ENCODE measurements at regions not wholly inside any gene's neighbourhood (a gene's known extent, or its start where the extent isn't known, plus 50 kb on each side); places are given as distances from the start of the nearest gene placed in this dataset.
A peak's percentile ranks its signal among the peaks of the same experiment; 100 is the strongest.
"Not testable (repeated sequence)": the region's sequence is repeated elsewhere in the genome, so short reads cannot be mapped to it uniquely, and the experiment has no call there.

GRCh38 chr1:80540149-80540548, 1260.6 kb upstream of the ADGRL2 start:
- H3K27ac ChIP-seq (ENCODE audit: low read length, poor library complexity, severe bottlenecking) = no peak overlapping the region

GRCh38 chr1:80539298-80539697, 1261.4 kb upstream of the ADGRL2 start:
- H3K18ac ChIP-seq (ENCODE audit: low read depth in 1 of 2, low read length in 2 of 2); H3K27me3 ChIP-seq (ENCODE audit: control insufficient read depth in 1 of 2, insufficient read depth in 1 of 2, low read length in 2 of 2); H3K9ac ChIP-seq (ENCODE audit: low read length); H3K79me1 ChIP-seq (replicated peaks; ENCODE audit: low read length, poor library complexity, severe bottlenecking); H2BK120ac ChIP-seq (ENCODE audit: low read depth, low read length); H3K9me3 ChIP-seq (ENCODE audit: control insufficient read depth, low read length); H2BK5ac ChIP-seq (ENCODE audit: low read depth, low read length, poor library complexity, severe bottlenecking); H3K4ac ChIP-seq (ENCODE audit: low read depth in 1 of 2, low read length in 2 of 2); DNase-seq; H3K4me1 ChIP-seq (ENCODE audit: control insufficient read depth, insufficient read depth, low read depth, low read length); H3K4me3 ChIP-seq (ENCODE audit: insufficient read depth in 1 of 2, low read depth in 1 of 2, low read length in 2 of 2); H3K36me3 ChIP-seq (ENCODE audit: control insufficient read depth in 1 of 2, insufficient read depth in 2 of 2, low read depth in 1 of 2, low read length in 2 of 2); H3K27ac ChIP-seq (ENCODE audit: low read length, poor library complexity, severe bottlenecking); H4K91ac ChIP-seq (ENCODE audit: low read length); H2BK15ac ChIP-seq (ENCODE audit: low read depth, poor library complexity, severe bottlenecking); H2AFZ ChIP-seq (ENCODE audit: low read depth, low read length); H2BK12ac ChIP-seq (ENCODE audit: low read length in 2 of 2); H2AK5ac ChIP-seq (ENCODE audit: low read length, severe bottlenecking); H3K4me2 ChIP-seq (ENCODE audit: low read length, poor library complexity, severe bottlenecking); H3K14ac ChIP-seq (ENCODE audit: low read length in 2 of 2); H4K8ac ChIP-seq (ENCODE audit: low read length); H3K23ac ChIP-seq (ENCODE audit: low read length in 2 of 2): not testable (repeated sequence)
- WGBS = 100% methylated on average over 7 of the region's 8 CpGs

More at GRCh38 chr1:80540149-80540548, 1260.6 kb upstream of the ADGRL2 start:
- Histone ChIP-seq H3K9ac (ENCODE audit: low read length) (no peak overlapping the region), H3K18ac (ENCODE audit: low read depth in 1 of 2, low read length in 2 of 2) (no peak overlapping the region), H2BK12ac (ENCODE audit: low read length in 2 of 2) (no peak overlapping the region), H2BK5ac (ENCODE audit: low read depth, low read length, poor library complexity, severe bottlenecking) (no peak overlapping the region), H3K27me3 (ENCODE audit: control insufficient read depth in 1 of 2, insufficient read depth in 1 of 2, low read length in 2 of 2) (no peaks in the 10 kb centered on the region), H3K23ac (ENCODE audit: low read length in 2 of 2) (no peak overlapping the region), H3K36me3 (ENCODE audit: control insufficient read depth in 1 of 2, insufficient read depth in 2 of 2, low read depth in 1 of 2, low read length in 2 of 2) (no peaks in the 10 kb centered on the region), H3K4me1 (ENCODE audit: control insufficient read depth, insufficient read depth, low read depth, low read length) (no peaks in the 10 kb centered on the region), H2BK15ac (ENCODE audit: low read depth, poor library complexity, severe bottlenecking) (no peak overlapping the region), H3K4me2 (ENCODE audit: low read length, poor library complexity, severe bottlenecking) (no peak overlapping the region), H2AK5ac (ENCODE audit: low read length, severe bottlenecking) (no peak overlapping the region), H3K9me3 (ENCODE audit: control insufficient read depth, low read length) (no peaks in the 10 kb centered on the region), H3K14ac (ENCODE audit: low read length in 2 of 2) (no peak overlapping the region), H3K79me1 (replicated peaks; ENCODE audit: low read length, poor library complexity, severe bottlenecking) (no peaks in the 10 kb centered on the region), H2BK120ac (ENCODE audit: low read depth, low read length) (no peak overlapping the region), H3K4ac (ENCODE audit: low read depth in 1 of 2, low read length in 2 of 2) (no peak overlapping the region), H4K8ac (ENCODE audit: low read length) (no peak overlapping the region), H2AFZ (ENCODE audit: low read depth, low read length) (no peak overlapping the region), H3K4me3 (ENCODE audit: insufficient read depth in 1 of 2, low read depth in 1 of 2, low read length in 2 of 2) (no peak overlapping the region), H4K91ac (ENCODE audit: low read length) (no peak overlapping the region)
- WGBS = 100% methylated on average over 1 of the region's 1 CpG
- no peak for DNase-seq

GRCh38 chr1:80536461-80536860, 1264.3 kb upstream of the ADGRL2 start:
- Histone ChIP-seq H4K8ac (ENCODE audit: low read length) (no peak overlapping the region), H3K27ac (ENCODE audit: low read length, poor library complexity, severe bottlenecking) (peak overlapping the region; percentile 81), H3K4me1 (ENCODE audit: control insufficient read depth, insufficient read depth, low read depth, low read length) (peaks cover 2% of the 10 kb centered on the region), H2BK5ac (ENCODE audit: low read depth, low read length, poor library complexity, severe bottlenecking) (no peak overlapping the region), H3K9me3 (ENCODE audit: control insufficient read depth, low read length) (no peaks in the 10 kb centered on the region), H2BK15ac (ENCODE audit: low read depth, poor library complexity, severe bottlenecking) (no peak overlapping the region), H4K91ac (ENCODE audit: low read length) (no peak overlapping the region), H2AFZ (ENCODE audit: low read depth, low read length) (no peak overlapping the region), H2BK120ac (ENCODE audit: low read depth, low read length) (no peak overlapping the region), H3K4ac (ENCODE audit: low read depth in 1 of 2, low read length in 2 of 2) (no peak overlapping the region), H3K18ac (ENCODE audit: low read depth in 1 of 2, low read length in 2 of 2) (no peak overlapping the region), H3K23ac (ENCODE audit: low read length in 2 of 2) (no peak overlapping the region), H3K9ac (ENCODE audit: low read length) (no peak overlapping the region), H2BK12ac (ENCODE audit: low read length in 2 of 2) (no peak overlapping the region), H3K27me3 (ENCODE audit: control insufficient read depth in 1 of 2, insufficient read depth in 1 of 2, low read length in 2 of 2) (no peaks in the 10 kb centered on the region), H3K79me1 (replicated peaks; ENCODE audit: low read length, poor library complexity, severe bottlenecking) (no peaks in the 10 kb centered on the region), H3K14ac (ENCODE audit: low read length in 2 of 2) (no peak overlapping the region), H3K4me3 (ENCODE audit: insufficient read depth in 1 of 2, low read depth in 1 of 2, low read length in 2 of 2) (no peak overlapping the region), H3K36me3 (ENCODE audit: control insufficient read depth in 1 of 2, insufficient read depth in 2 of 2, low read depth in 1 of 2, low read length in 2 of 2) (no peaks in the 10 kb centered on the region), H2AK5ac (ENCODE audit: low read length, severe bottlenecking) (no peak overlapping the region), H3K4me2 (ENCODE audit: low read length, poor library complexity, severe bottlenecking) (peak overlapping the region; percentile 4)
- DNase-seq = no peak
- 75% methylated on average over 4 of the region's 4 CpGs for WGBS

- Histone ChIP-seq H2BK5ac (ENCODE audit: low read depth, low read length, poor library complexity, severe bottlenecking) (no peak overlapping the region), H3K14ac (ENCODE audit: low read length in 2 of 2) (no peak overlapping the region), H3K4me2 (ENCODE audit: low read length, poor library complexity, severe bottlenecking) (no peak overlapping the region), H2AK5ac (ENCODE audit: low read length, severe bottlenecking) (no peak overlapping the region), H3K36me3 (ENCODE audit: control insufficient read depth in 1 of 2, insufficient read depth in 2 of 2, low read depth in 1 of 2, low read length in 2 of 2) (no peaks in the 10 kb centered on the region), H2BK12ac (ENCODE audit: low read length in 2 of 2) (no peak overlapping the region), H2BK120ac (ENCODE audit: low read depth, low read length) (no peak overlapping the region), H3K27ac (ENCODE audit: low read length, poor library complexity, severe bottlenecking) (peak overlapping the region; percentile 91), H3K18ac (ENCODE audit: low read depth in 1 of 2, low read length in 2 of 2) (no peak overlapping the region), H4K91ac (ENCODE audit: low read length) (no peak overlapping the region), H3K23ac (ENCODE audit: low read length in 2 of 2) (no peak overlapping the region), H4K8ac (ENCODE audit: low read length) (no peak overlapping the region), H3K4me3 (ENCODE audit: insufficient read depth in 1 of 2, low read depth in 1 of 2, low read length in 2 of 2) (peak overlapping the region in 1 of 2 experiments; percentile 39), H3K4me1 (ENCODE audit: control insufficient read depth, insufficient read depth, low read depth, low read length) (peaks cover 2% of the 10 kb centered on the region), H3K9me3 (ENCODE audit: control insufficient read depth, low read length) (no peaks in the 10 kb centered on the region), H3K79me1 (replicated peaks; ENCODE audit: low read length, poor library complexity, severe bottlenecking) (no peaks in the 10 kb centered on the region), H3K27me3 (ENCODE audit: control insufficient read depth in 1 of 2, insufficient read depth in 1 of 2, low read length in 2 of 2) (no peaks in the 10 kb centered on the region), H2AFZ (ENCODE audit: low read depth, low read length) (no peak overlapping the region), H2BK15ac (ENCODE audit: low read depth, poor library complexity, severe bottlenecking) (no peak overlapping the region), H3K4ac (ENCODE audit: low read depth in 1 of 2, low read length in 2 of 2) (no peak overlapping the region), H3K9ac (ENCODE audit: low read length) (no peak overlapping the region)
- WGBS = 92% methylated on average over 2 of the region's 2 CpGs
- no peak for DNase-seq
Observed at GRCh38 chr1:80535466-80535865, 1265.3 kb upstream of the ADGRL2 start.

All from mesenchymal stem cell (in vitro differentiated cells and primary cell).